ENCODE measurements at regions not wholly inside any gene's neighbourhood (a gene's known extent, or its start where the extent isn't known, plus 50 kb on each side); places are given as distances from the start of the nearest gene placed in this dataset.

DNA sequence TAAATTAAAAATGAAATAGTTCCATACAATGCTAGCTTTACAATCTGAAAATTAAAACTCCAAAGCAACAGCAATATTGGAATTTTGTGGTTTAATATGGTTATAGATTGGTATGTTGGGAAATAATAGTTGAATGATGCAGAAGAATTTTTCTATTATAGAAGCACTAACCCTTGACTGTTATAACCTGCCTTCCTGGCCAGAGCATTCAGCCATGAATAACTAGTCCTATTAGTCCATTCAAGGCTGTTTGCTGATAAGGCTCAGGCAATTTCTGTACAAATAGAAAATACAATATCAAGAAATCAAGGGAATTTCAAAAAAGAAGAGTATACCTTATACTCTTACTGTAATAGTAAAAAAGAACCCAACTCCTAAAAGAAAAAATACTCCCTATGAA lies 101.6 kb upstream of the SP4 start:
- TF ChIP-seq, protein P1, sequence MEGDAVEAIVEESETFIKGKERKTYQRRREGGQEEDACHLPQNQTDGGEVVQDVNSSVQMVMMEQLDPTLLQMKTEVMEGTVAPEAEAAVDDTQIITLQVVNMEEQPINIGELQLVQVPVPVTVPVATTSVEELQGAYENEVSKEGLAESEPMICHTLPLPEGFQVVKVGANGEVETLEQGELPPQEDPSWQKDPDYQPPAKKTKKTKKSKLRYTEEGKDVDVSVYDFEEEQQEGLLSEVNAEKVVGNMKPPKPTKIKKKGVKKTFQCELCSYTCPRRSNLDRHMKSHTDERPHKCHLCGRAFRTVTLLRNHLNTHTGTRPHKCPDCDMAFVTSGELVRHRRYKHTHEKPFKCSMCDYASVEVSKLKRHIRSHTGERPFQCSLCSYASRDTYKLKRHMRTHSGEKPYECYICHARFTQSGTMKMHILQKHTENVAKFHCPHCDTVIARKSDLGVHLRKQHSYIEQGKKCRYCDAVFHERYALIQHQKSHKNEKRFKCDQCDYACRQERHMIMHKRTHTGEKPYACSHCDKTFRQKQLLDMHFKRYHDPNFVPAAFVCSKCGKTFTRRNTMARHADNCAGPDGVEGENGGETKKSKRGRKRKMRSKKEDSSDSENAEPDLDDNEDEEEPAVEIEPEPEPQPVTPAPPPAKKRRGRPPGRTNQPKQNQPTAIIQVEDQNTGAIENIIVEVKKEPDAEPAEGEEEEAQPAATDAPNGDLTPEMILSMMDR (IDR thresholded peaks at IDR 0.05): no peak
- no peak for TF ChIP-seq POLR2A (IDR thresholded peaks at IDR 0.05)

All from lower leg skin (tissue), 3 donors.